Osteocyte (in vitro differentiated cells): ENCODE measurements at regions not wholly inside any gene's neighbourhood (a gene's known extent, or its start where the extent isn't known, plus 50 kb on each side); places are given as distances from the start of the nearest gene placed in this dataset.

Source experiments
- DNase-seq: peaks from one replicate; pipeline ENCODE4 v3.0.0; 2021; ENCODE audit warnings: mixed read lengths; ENCODE audit not compliant: unreplicated experiment; ENCODE audit errors: extremely low spot score
- H3K27ac Mint-ChIP-seq: one replicate; pipeline ENCODE4 v1.8.0; 2021; ENCODE audit warnings: mild to moderate bottlenecking, mixed read lengths; ENCODE audit not compliant: unreplicated experiment
- H3K27me3 Mint-ChIP-seq: one replicate; pipeline ENCODE4 v1.8.0; 2021; ENCODE audit warnings: mixed read lengths; ENCODE audit not compliant: unreplicated experiment
- H3K36me3 Mint-ChIP-seq: one replicate; pipeline ENCODE4 v1.8.0; 2021; ENCODE audit warnings: mixed read lengths; ENCODE audit not compliant: unreplicated experiment
- H3K4me1 Mint-ChIP-seq: one replicate; pipeline ENCODE4 v1.8.0; 2021; ENCODE audit warnings: mixed read lengths; ENCODE audit not compliant: unreplicated experiment
- H3K4me3 Mint-ChIP-seq: one replicate; pipeline ENCODE4 v1.8.0; 2021; ENCODE audit warnings: mild to moderate bottlenecking, moderate library complexity, mixed read lengths; ENCODE audit not compliant: unreplicated experiment
- H3K9me3 Mint-ChIP-seq: one replicate; pipeline ENCODE4 v1.8.0; 2021; ENCODE audit warnings: mixed read lengths; ENCODE audit not compliant: unreplicated experiment
- CTCF ChIP-seq: fragments of 200-600 bp; sonication (generic); IDR thresholded peaks from 2 replicates; pipeline ENCODE4 v1.5.0; 2021; ENCODE audit warnings: antibody characterized with exemption, mild to moderate bottlenecking, moderate library complexity

- no peaks in the 10 kb centered on the region for H3K9me3 Mint-ChIP-seq
- H3K27ac Mint-ChIP-seq = no peak overlapping the region
- no peak for DNase-seq
- no peak for TF ChIP-seq CTCF
- no peaks in the 10 kb centered on the region for H3K4me1 Mint-ChIP-seq
- H3K27me3 Mint-ChIP-seq = peaks cover 2% of the 10 kb centered on the region
- H3K36me3 Mint-ChIP-seq = no peaks in the 10 kb centered on the region
- no peak overlapping the region for H3K4me3 Mint-ChIP-seq
These were observed 485.3 kb upstream of the PITX2 start for GRCh38 chr4:111108153-111108552.

GRCh38 chr4:111113591-111113990 lies 490.7 kb upstream of the PITX2 start:
- no peak for TF ChIP-seq CTCF
- Mint-ChIP-seq H3K36me3 (no peaks in the 10 kb centered on the region), H3K9me3 (peaks cover 3% of the 10 kb centered on the region), H3K27ac (no peak overlapping the region), H3K4me3 (no peak overlapping the region), H3K4me1 (no peaks in the 10 kb centered on the region), H3K27me3 (no peaks in the 10 kb centered on the region)
- no peak for DNase-seq

GRCh38 chr4:111115881-111116280 lies 493.0 kb upstream of the PITX2 start:
- H3K4me1 Mint-ChIP-seq = no peaks in the 10 kb centered on the region
- H3K4me3 Mint-ChIP-seq = no peak overlapping the region
- no peak for DNase-seq
- H3K27me3 Mint-ChIP-seq = no peaks in the 10 kb centered on the region
- H3K9me3 Mint-ChIP-seq = peaks cover 16% of the 10 kb centered on the region
- no peaks in the 10 kb centered on the region for H3K36me3 Mint-ChIP-seq
- TF ChIP-seq CTCF = no peak
- no peak overlapping the region for H3K27ac Mint-ChIP-seq

GRCh38 chr4:111120191-111120590 lies 497.3 kb upstream of the PITX2 start:
- DNase-seq = no peak
- Mint-ChIP-seq H3K4me1 (no peaks in the 10 kb centered on the region), H3K9me3 (peaks cover 16% of the 10 kb centered on the region), H3K36me3 (no peaks in the 10 kb centered on the region), H3K27me3 (no peaks in the 10 kb centered on the region), H3K27ac (no peak overlapping the region), H3K4me3 (no peak overlapping the region)
- no peak for TF ChIP-seq CTCF

- no peak overlapping the region for H3K4me3 Mint-ChIP-seq
These were observed 503.5 kb upstream of the PITX2 start for GRCh38 chr4:111126340-111126739.

More at GRCh38 chr4:111126340-111126739, 503.5 kb upstream of the PITX2 start:
- H3K36me3 Mint-ChIP-seq = no peaks in the 10 kb centered on the region
- no peak for TF ChIP-seq CTCF
- H3K4me1 Mint-ChIP-seq = no peaks in the 10 kb centered on the region
- no peaks in the 10 kb centered on the region for H3K9me3 Mint-ChIP-seq
- H3K27ac Mint-ChIP-seq = no peak overlapping the region
- no peak for DNase-seq
- no peaks in the 10 kb centered on the region for H3K27me3 Mint-ChIP-seq
